Mesenchymal stem cell (in vitro differentiated cells and primary cell): ENCODE measurements at regions not wholly inside any gene's neighbourhood (a gene's known extent, or its start where the extent isn't known, plus 50 kb on each side); places are given as distances from the start of the nearest gene placed in this dataset.

Experiments used
- DNase-seq: peaks from one replicate; pipeline ENCODE4 v3.0.0-alpha.2; 2013
- H2AFZ ChIP-seq: one replicate; pipeline ENCODE4 v1.6.1; 2013; ENCODE audit warnings: low read depth, mild to moderate bottlenecking, control low read depth, inconsistent platforms, low read length, moderate library complexity
- H2AK5ac ChIP-seq: 2 replicates; pipeline ENCODE4 v1.6.1; 2013; ENCODE audit warnings: low read length, moderate library complexity, mild to moderate bottlenecking, inconsistent platforms; ENCODE audit not compliant: severe bottlenecking
- H2BK120ac ChIP-seq: one replicate; pipeline ENCODE4 v1.6.1; 2013; ENCODE audit warnings: low read depth, mild to moderate bottlenecking, inconsistent platforms, low read length, moderate library complexity
- H2BK12ac ChIP-seq, 2 experiments: one replicate each; pipeline ENCODE4 v1.6.1; 2013; ENCODE audit warnings: inconsistent platforms in 2 of 2, low read length in 2 of 2, mild to moderate bottlenecking in 2 of 2, moderate library complexity in 2 of 2, control low read depth in 1 of 2
- H2BK15ac ChIP-seq: one replicate; pipeline ENCODE4 v1.6.1; 2013; ENCODE audit warnings: mild to moderate bottlenecking, low read depth, inconsistent platforms; ENCODE audit not compliant: poor library complexity, severe bottlenecking
- H2BK5ac ChIP-seq: 2 replicates; pipeline ENCODE4 v1.6.1; 2013; ENCODE audit warnings: low read depth, mild to moderate bottlenecking, low read length, control low read depth, inconsistent platforms; ENCODE audit not compliant: poor library complexity, severe bottlenecking
- H3K14ac ChIP-seq, 2 experiments: one replicate each; pipeline ENCODE4 v1.6.1; 2013; ENCODE audit warnings: inconsistent platforms in 2 of 2, low read length in 2 of 2, control low read depth in 1 of 2, mild to moderate bottlenecking in 1 of 2, moderate library complexity in 1 of 2
- H3K18ac ChIP-seq, 2 experiments: one replicate each; pipeline ENCODE4 v1.6.1; 2013; ENCODE audit warnings: inconsistent platforms in 2 of 2, low read length in 2 of 2, control low read depth in 1 of 2, low read depth in 1 of 2, mild to moderate bottlenecking in 1 of 2
- H3K23ac ChIP-seq, 2 experiments: one replicate each; pipeline ENCODE4 v1.6.1; 2013; ENCODE audit warnings: inconsistent platforms in 2 of 2, low read length in 2 of 2, mild to moderate bottlenecking in 2 of 2, moderate library complexity in 2 of 2, control low read depth in 1 of 2
- H3K27ac ChIP-seq: 2 replicates; pipeline ENCODE4 v1.5.1; 2013; ENCODE audit warnings: mild to moderate bottlenecking, moderate library complexity, low read length, control low read depth, inconsistent platforms; ENCODE audit not compliant: poor library complexity, severe bottlenecking
- H3K27me3 ChIP-seq, 2 experiments: 2 replicates each; pipeline versions ENCODE4 v1.6.1 to v1.7.0; 2013; ENCODE audit warnings: low read length in 2 of 2, mild to moderate bottlenecking in 2 of 2, moderate library complexity in 2 of 2, control low read depth in 1 of 2, inconsistent platforms in 1 of 2; ENCODE audit not compliant: control insufficient read depth in 1 of 2, insufficient read depth in 1 of 2
- H3K36me3 ChIP-seq, 2 experiments: 2 replicates each; pipeline versions ENCODE4 v1.6.1 to v1.7.0; 2013; ENCODE audit warnings: low read length in 2 of 2, control low read depth in 1 of 2, inconsistent platforms in 1 of 2, low read depth in 1 of 2, mild to moderate bottlenecking in 1 of 2; ENCODE audit not compliant: insufficient read depth in 2 of 2, control insufficient read depth in 1 of 2
- H3K4ac ChIP-seq, 2 experiments: one replicate each; pipeline ENCODE4 v1.6.1; 2013; ENCODE audit warnings: inconsistent platforms in 2 of 2, low read length in 2 of 2, mild to moderate bottlenecking in 2 of 2, moderate library complexity in 2 of 2, control low read depth in 1 of 2, low read depth in 1 of 2
- H3K4me1 ChIP-seq: 2 replicates; pipeline ENCODE4 v1.6.1; 2013; ENCODE audit warnings: low read depth, low read length, control low read depth; ENCODE audit not compliant: control insufficient read depth, insufficient read depth
- H3K4me2 ChIP-seq: 2 replicates; pipeline ENCODE4 v1.6.1; 2013; ENCODE audit warnings: low read length, mild to moderate bottlenecking, inconsistent platforms; ENCODE audit not compliant: poor library complexity, severe bottlenecking
- H3K4me3 ChIP-seq, 2 experiments: 2 replicates each; pipeline versions ENCODE4 v1.5.1 to v1.7.0; 2013; ENCODE audit warnings: low read length in 2 of 2, mild to moderate bottlenecking in 2 of 2, control low read depth in 1 of 2, low read depth in 1 of 2; ENCODE audit not compliant: insufficient read depth in 1 of 2
- H3K79me1 ChIP-seq: replicated peaks from 2 replicates; pipeline ENCODE4 v1.6.1; 2013; ENCODE audit warnings: mild to moderate bottlenecking, control low read depth, low read length, inconsistent platforms; ENCODE audit not compliant: poor library complexity, severe bottlenecking
- H3K9ac ChIP-seq: 2 replicates; pipeline ENCODE4 v1.7.0; 2013; ENCODE audit warnings: mild to moderate bottlenecking, low read length, moderate library complexity
- H3K9me3 ChIP-seq: 2 replicates; pipeline ENCODE4 v1.7.0; 2013; ENCODE audit warnings: mild to moderate bottlenecking, low read length; ENCODE audit not compliant: control insufficient read depth
- H4K8ac ChIP-seq: one replicate; pipeline ENCODE4 v1.6.1; 2013; ENCODE audit warnings: inconsistent platforms, mild to moderate bottlenecking, low read length, moderate library complexity
- H4K91ac ChIP-seq: one replicate; pipeline ENCODE4 v1.6.1; 2013; ENCODE audit warnings: mild to moderate bottlenecking, low read length, inconsistent platforms
- WGBS: methylation state at CpG from one replicate; pipeline ENCODE4 v1.1.7; 2013; ENCODE audit warnings: mixed read lengths; 5-methylcytosine and 5-hydroxymethylcytosine counted together

DNA sequence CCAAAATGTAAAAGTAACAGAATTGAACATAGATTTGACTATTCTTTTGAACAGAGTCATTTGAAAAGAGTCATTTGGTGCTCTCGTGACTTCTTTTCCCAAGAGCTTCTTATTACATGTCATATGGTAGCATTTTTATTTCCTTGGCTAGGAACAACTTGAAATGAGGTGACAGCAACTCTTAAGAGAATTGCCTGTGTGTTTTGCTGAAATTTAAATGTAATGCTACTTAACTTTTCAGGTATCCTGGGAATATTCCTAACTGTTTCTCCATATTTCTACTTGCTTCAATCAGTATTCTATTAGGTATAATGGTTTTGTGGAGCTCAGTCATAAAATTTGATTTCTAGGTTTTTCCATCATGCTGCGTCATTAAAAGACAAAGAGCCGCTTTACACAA lies 700.7 kb downstream of the LUZP2 start:
- WGBS, result no CpG with 5 or more reads among the region's 3 CpGs
- H3K27me3 ChIP-seq, result no peaks in the 10 kb centered on the region

DNA sequence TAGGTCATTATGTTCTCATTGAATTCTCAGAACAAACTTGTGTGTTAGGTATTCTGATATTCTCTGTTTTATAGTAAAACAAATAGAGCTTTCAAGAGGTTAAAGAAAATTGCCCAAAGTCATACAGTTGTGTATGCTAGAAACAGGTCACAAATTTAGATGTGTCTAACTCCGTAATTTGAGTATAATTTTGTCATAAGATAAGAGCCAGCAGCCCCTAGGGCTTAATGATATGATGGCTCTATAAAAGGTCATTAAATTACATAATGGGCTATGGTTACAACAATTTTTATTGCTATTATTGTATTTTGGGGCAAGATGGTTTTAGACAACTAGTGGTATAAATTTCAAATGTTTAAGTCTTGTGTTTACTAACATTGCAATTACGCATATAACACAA lies 701.9 kb downstream of the LUZP2 start:
- Histone ChIP-seq H3K4me3 (no peak overlapping the region), H3K14ac (no peak overlapping the region)
- 77% methylated on average over 1 of the region's 2 CpGs for WGBS

More for the DNA sequence above, 700.7 kb downstream of the LUZP2 start:
- no peak overlapping the region for H2BK120ac ChIP-seq
- H2BK5ac ChIP-seq, result no peak overlapping the region
- H3K23ac ChIP-seq, result no peak overlapping the region
- H3K79me1 ChIP-seq, result no peaks in the 10 kb centered on the region
- no peaks in the 10 kb centered on the region for H3K36me3 ChIP-seq
- H3K9me3 ChIP-seq, result no peaks in the 10 kb centered on the region
- no peak overlapping the region for H3K18ac ChIP-seq
- no peak overlapping the region for H2AK5ac ChIP-seq
- H4K91ac ChIP-seq, result no peak overlapping the region
- H3K4me2 ChIP-seq, result no peak overlapping the region
- no peak overlapping the region for H3K27ac ChIP-seq
- no peak overlapping the region for H3K14ac ChIP-seq
- no peak overlapping the region for H2AFZ ChIP-seq
- no peak overlapping the region for H4K8ac ChIP-seq
- no peak overlapping the region for H2BK15ac ChIP-seq
- no peaks in the 10 kb centered on the region for H3K4me1 ChIP-seq
- H2BK12ac ChIP-seq, result no peak overlapping the region
- no peak overlapping the region for H3K9ac ChIP-seq
- no peak for DNase-seq
- no peak overlapping the region for H3K4ac ChIP-seq
- H3K4me3 ChIP-seq, result no peak overlapping the region

DNA sequence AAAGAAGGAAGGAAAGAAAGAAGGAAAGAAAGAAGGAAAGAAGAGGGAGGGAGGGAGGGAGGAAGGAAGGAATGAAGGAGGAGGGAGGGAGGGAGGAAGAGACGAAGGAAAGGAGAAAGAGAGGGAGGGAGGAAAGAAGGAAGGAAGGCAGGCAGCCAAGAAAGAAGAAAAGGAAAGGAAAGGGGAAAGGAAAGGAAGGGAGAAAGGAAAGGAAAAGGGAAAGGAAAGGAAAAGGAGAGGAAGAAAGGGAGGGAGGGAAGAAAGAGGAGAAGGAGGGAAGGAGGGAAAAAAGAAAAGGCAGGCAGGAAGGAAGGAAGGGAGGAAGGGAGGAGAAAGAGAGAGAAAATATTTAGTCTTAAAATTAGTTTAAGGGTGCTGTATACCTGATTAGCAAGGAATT lies 704.1 kb downstream of the LUZP2 start:
- Histone ChIP-seq H3K9ac (no peak overlapping the region), H2BK5ac (no peak overlapping the region)
- 67% methylated on average over 1 of the region's 1 CpG for WGBS

More for the DNA sequence above, 701.9 kb downstream of the LUZP2 start:
- no peaks in the 10 kb centered on the region for H3K27me3 ChIP-seq
- H2AK5ac ChIP-seq, result no peak overlapping the region
- H3K23ac ChIP-seq, result no peak overlapping the region
- no peak for DNase-seq
- no peak overlapping the region for H3K18ac ChIP-seq
- H4K91ac ChIP-seq, result no peak overlapping the region
- no peak overlapping the region for H2AFZ ChIP-seq
- no peak overlapping the region for H2BK5ac ChIP-seq
- H3K36me3 ChIP-seq, result no peaks in the 10 kb centered on the region
- H3K4me1 ChIP-seq, result no peaks in the 10 kb centered on the region
- H3K4ac ChIP-seq, result no peak overlapping the region
- H2BK120ac ChIP-seq, result no peak overlapping the region
- H3K4me2 ChIP-seq, result no peak overlapping the region
- no peaks in the 10 kb centered on the region for H3K79me1 ChIP-seq
- H4K8ac ChIP-seq, result no peak overlapping the region
- H2BK12ac ChIP-seq, result no peak overlapping the region
- H3K9me3 ChIP-seq, result no peaks in the 10 kb centered on the region
- no peak overlapping the region for H3K27ac ChIP-seq
- H3K9ac ChIP-seq, result no peak overlapping the region
- no peak overlapping the region for H2BK15ac ChIP-seq

DNA sequence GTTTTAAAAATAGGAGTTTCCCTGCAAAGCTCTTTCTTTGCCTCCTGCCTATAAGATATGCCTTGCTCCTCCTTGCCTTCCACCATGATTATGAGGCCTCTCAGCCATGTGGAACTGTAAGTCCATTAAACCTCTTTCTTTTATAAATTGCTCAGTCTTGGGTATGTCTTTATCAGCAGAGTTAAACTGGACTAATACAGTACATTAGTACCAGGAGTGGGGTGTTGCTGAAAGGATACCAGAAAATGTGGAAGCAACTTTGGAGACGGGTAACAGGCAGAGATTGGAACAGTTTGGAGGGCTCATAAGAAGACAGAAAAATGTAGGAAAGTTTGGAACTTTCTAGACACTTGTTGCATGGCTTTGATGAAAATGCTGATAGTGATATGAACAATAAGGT lies 709.9 kb downstream of the LUZP2 start:
- no peak overlapping the region for H2BK15ac ChIP-seq
- H4K91ac ChIP-seq, result no peak overlapping the region
- no peak for DNase-seq
- H3K4me1 ChIP-seq, result no peaks in the 10 kb centered on the region
- no peaks in the 10 kb centered on the region for H3K79me1 ChIP-seq
- no peak overlapping the region for H3K4ac ChIP-seq
- H2AK5ac ChIP-seq, result no peak overlapping the region
- H3K27me3 ChIP-seq, result no peaks in the 10 kb centered on the region
- H3K23ac ChIP-seq, result no peak overlapping the region
- WGBS, result 65% methylated on average over 1 of the region's 1 CpG
- no peak overlapping the region for H4K8ac ChIP-seq
- no peak overlapping the region for H3K18ac ChIP-seq
- H2BK120ac ChIP-seq, result no peak overlapping the region
- H3K9ac ChIP-seq, result no peak overlapping the region
- H2BK5ac ChIP-seq, result no peak overlapping the region
- H3K36me3 ChIP-seq, result no peaks in the 10 kb centered on the region
- H2AFZ ChIP-seq, result no peak overlapping the region
- no peak overlapping the region for H3K27ac ChIP-seq
- H3K4me2 ChIP-seq, result no peak overlapping the region
- H3K4me3 ChIP-seq, result no peak overlapping the region
- peaks cover 47% of the 10 kb centered on the region for H3K9me3 ChIP-seq
- H3K14ac ChIP-seq, result no peak overlapping the region
- H2BK12ac ChIP-seq, result no peak overlapping the region

More for the DNA sequence above, 704.1 kb downstream of the LUZP2 start:
- Histone ChIP-seq H2BK12ac (no peak overlapping the region), H3K27me3 (no peaks in the 10 kb centered on the region), H2BK120ac (no peak overlapping the region), H2AFZ (no peak overlapping the region), H3K27ac (no peak overlapping the region), H3K79me1 (no peaks in the 10 kb centered on the region), H3K4me2 (no peak overlapping the region), H3K23ac (no peak overlapping the region), H3K14ac (no peak overlapping the region), H3K4ac (no peak overlapping the region), H3K4me1 (no peaks in the 10 kb centered on the region), H3K36me3 (no peaks in the 10 kb centered on the region), H3K4me3 (no peak overlapping the region), H3K9me3 (peaks cover 15% of the 10 kb centered on the region), H4K91ac (no peak overlapping the region), H4K8ac (no peak overlapping the region), H3K18ac (no peak overlapping the region), H2BK15ac (no peak overlapping the region), H2AK5ac (no peak overlapping the region)
- no peak for DNase-seq
